ENCODE measurements at regions not wholly inside any gene's neighbourhood (a gene's known extent, or its start where the extent isn't known, plus 50 kb on each side); places are given as distances from the start of the nearest gene placed in this dataset.
A peak's percentile ranks its signal among the peaks of the same experiment; 100 is the strongest.

DNA sequence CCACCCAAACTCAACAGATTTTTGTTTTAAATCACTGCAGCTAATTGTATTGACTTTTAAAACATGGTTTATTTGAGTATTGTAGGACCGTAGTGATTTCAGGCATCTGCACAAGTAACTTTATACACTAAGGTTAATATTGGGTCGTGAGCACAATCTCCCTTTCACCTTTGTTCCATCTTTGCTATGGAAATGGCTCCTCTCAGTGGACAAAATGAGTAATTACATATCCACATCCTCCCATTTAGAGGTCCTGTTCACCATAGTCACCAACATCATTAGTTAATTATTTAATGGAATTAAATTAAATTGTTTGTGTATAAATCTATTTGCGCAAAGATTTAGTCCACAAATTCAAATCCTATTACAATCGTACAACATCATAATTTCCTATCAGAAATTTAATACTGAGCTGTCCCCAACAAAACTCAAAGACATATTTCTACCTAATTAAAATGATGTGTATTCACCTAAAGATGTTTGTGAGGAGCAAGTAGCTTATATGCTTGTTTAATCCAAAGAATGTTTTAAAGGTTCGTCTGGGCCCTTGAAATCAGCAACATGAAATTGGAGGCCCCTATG is 173.0 kb upstream of the DAPK1 start:
- DNase-seq (ENCODE audit: low read depth) = peak; percentile 82

GRCh38 chr9:87327575-87328125 is 170.0 kb upstream of the DAPK1 start:
- DNase-seq (ENCODE audit: low read depth) = peak; percentile 52

GRCh38 chr9:87333802-87334201 is 163.9 kb upstream of the DAPK1 start:
- no peak for DNase-seq (ENCODE audit: low read depth)

DNA sequence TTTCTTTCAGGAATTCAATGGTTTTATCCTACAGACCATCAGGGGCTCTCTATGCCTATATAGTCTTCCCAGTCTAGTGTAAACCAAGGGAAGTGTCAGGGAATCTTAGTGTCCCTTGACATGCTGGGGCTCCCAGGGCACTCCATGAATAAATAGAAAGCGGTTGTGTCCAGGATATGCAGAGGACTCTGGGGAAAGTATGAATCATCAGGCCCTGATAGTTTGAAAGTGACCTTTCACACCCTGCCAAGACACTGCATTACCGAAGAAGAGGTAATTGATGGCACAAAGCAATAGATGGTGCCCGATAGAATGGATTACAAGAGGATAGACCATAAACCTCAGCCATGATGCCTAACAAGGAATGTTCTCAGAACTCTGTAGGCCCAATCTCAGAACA is 163.3 kb upstream of the DAPK1 start:
- DNase-seq (ENCODE audit: low read depth) = no peak

- DNase-seq (ENCODE audit: low read depth) = no peak
These were observed 161.3 kb upstream of the DAPK1 start for GRCh38 chr9:87336407-87336806.

GRCh38 chr9:87336914-87337333 is 160.7 kb upstream of the DAPK1 start:
- DNase-seq (ENCODE audit: low read depth) = peak; percentile 79

DNA sequence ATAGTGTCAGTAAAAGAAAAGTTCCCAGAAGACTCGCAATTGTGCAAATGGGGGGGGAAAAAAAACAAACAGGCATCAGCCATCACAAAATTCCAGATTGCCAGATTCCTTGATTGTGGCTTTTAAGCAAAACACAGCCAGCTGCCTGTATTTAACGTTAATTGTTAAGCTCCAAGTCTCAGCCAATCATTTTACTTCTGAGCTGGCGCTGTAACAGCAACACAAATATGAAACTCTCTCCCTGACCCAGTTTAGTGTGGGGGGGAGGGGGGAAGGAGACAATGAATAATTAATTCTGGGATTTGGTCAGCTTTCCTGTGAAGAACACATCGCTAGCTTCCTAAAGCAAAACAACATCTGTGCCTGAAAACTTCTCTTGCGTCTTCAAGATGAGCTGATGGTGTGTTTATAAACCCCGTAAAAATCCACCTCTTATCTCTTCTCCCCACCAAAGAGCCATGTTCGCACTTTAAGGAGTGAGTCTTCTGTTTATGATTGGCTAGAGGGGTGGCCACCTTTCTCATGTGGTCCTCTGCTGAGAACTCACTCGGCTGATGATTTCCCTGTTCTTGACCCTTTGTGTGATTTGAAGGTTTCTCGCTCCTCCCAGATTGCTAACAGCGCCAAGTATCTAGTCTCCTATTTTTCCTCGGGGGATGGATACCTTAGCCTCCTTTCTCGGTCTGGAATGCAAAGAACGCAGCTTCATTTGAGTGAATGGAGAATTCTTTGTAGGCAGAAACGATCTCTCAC is 160.2 kb upstream of the DAPK1 start:
- DNase-seq (ENCODE audit: low read depth) = peak; percentile 65

DNA sequence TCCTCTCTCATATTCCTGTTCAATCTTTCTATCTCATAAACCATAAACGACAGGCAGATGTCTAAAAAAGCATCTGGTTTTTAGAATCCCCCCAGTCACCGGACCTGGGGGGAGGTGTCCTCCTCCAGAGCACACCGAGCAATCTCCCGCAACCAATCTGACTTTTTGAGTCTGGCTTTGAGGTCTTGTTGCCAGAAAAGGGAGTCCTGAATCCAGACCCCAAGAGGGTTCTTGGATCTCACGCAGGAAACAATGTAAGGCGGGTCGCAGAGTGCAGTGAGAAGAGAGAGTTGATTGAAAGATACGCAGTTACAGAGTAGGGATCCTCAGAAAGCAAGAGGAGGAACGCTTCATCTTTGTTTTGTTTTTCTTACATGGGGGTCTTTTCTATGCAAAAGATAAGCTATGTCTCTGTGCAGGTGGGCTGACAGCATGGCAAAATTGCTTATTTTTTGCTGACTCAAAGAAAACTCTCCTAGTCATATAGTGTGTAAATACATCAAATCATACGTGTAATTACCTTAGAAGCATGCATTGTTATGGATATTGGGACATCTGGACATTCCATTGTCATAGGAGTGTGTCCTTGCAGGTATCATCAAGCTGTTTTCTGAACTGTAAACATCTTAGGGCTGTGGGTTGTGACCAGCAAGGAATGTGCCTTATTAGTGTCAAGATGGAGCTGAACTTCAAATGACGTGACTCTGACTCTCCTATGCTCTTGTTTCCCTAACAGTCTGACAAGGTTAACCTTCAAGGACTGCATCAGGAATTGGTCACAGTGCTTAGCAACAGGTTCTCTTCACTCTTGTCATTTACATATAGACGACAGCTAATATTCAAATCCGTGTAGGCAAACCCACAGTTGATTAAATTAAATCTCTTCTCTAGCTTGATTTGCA is 159.3 kb upstream of the DAPK1 start:
- DNase-seq (ENCODE audit: low read depth) = no peak

DNA sequence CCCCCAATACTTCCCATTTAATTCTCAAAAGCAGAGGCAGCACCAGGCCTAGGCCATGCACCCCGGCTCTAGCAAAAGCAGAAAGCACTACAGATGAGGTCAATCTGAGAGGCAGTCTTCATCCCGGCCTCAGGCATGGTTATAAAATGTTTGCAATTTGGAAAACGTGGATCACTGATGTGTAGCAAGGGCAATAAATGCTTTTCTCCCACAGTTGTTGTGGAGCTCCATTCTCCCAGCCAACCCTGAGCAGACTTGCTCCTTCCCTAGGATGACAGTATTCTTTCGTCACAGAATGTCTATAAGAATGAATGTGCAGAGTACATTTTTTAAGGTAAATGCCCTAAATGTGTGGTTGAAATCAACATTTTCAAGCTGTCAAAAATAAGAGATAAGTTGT is 157.3 kb upstream of the DAPK1 start:
- no peak for DNase-seq (ENCODE audit: low read depth)

DNA sequence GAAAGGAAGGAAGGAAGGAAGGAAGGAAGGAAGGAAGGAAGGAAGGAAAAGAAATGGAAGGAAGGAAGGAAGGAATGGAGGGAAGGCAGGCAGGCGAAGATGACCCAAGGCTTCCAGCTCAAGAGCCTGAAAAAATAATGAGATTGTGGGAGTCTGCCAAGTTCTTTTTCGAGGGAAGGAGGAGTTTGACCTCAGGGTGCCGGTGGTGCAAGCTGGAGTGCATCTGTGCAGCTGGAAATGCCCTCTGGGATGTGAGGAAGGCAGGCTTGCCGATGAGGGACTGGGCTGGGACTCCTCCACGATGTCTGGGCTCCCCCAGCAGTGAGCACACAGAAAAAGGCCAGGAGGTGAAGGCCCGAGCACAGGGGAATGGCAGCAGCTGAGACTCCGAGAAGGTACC is 154.9 kb upstream of the DAPK1 start:
- DNase-seq (ENCODE audit: low read depth) = peak; percentile 60

- DNase-seq (ENCODE audit: low read depth) = peak; percentile 44
These were observed 153.7 kb upstream of the DAPK1 start for GRCh38 chr9:87343816-87344430.

DNA sequence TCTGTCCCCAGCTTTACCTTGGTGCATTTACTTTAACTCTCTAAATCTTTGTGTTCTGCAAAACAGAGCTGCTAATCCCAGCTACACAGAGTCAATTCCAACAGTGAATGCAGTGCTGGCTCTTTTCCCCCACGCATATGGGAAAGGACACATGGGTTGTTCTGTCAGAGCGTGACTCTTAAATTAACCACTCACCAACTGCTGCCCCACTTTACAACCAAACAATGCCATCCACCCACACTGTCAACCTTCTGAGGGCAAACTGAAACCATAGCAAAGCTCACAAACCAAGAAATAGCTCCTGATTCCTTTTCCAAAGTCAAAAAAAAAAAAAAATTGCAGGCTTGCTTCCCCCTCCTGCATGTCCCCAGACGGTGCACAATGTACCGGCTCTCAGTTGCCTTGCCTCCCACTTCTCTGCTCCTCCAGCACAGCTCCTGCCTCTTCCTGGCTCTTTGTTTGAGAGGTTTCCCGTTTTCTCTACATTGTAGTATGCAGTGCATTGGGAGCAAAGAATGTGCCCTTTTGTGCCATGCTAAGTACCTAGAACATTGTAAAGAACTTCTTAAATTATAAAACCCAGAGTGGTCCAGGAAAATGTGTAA is 151.5 kb upstream of the DAPK1 start:
- peak; percentile 48 for DNase-seq (ENCODE audit: low read depth)

GRCh38 chr9:87350915-87351314 is 146.8 kb upstream of the DAPK1 start:
- peak; percentile 48 for DNase-seq (ENCODE audit: low read depth)

DNA sequence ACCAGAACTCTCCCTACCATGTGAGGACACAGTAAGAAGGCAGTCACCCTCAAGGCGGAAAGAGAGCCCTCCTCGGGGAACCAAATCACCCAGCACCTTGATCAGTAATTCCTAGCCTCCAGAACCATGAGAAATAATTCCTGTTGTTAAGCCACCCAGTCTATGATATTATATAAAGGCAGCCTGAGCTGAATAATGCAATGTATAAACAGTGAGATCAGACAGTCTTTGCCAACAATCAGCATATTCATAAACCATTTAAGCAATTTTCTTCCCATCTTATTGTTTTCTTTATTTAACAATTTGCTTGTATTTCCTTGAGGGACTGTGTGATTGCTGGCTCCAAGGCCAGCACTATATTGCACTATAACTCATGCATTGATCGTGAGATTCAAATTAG is 144.4 kb upstream of the DAPK1 start:
- no peak for DNase-seq (ENCODE audit: low read depth)

DNA sequence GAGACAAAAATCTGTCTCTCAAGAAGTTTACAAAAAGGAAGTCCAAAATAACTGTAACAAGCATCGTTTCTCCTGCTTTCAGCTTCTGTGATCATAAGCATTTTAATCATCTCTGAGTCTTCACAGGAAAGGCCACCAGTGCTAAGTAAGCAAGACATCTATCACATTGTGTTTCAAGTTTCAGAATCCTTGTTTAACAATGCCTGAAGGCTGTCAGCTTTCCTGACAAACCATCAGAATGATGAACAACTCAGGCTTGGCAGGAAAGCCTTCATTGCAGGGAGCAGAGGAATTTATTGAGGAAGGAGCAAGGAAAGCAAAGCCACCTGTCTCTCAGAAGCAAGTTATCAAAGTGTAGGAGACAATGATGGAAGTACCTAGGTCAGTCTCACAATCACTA is 143.5 kb upstream of the DAPK1 start:
- DNase-seq (ENCODE audit: low read depth) = no peak

DNA sequence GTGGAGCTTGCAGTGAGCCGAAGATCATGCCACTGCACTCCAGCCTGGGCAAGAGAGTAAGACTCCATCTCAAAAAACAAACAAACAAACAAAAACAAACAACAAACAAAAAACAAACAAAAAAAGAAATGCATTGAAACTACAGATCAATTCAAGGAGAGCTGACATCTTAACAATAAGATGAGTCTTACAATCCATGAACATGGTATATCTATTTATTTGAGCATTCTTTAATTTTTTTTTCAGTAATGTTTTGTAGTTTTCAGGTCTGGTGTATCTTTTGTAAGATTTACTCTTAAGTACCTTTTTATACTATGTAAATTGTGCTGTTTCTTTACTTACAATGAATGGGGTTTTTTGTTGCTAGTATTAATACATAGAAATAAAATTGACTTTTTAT is 140.1 kb upstream of the DAPK1 start:
- DNase-seq (ENCODE audit: low read depth) = no peak

GRCh38 chr9:87359264-87359663 is 138.4 kb upstream of the DAPK1 start:
- peak; percentile 85 for DNase-seq (ENCODE audit: low read depth)

GRCh38 chr9:87359958-87360601 is 137.6 kb upstream of the DAPK1 start:
- no peak for DNase-seq (ENCODE audit: low read depth)

DNA sequence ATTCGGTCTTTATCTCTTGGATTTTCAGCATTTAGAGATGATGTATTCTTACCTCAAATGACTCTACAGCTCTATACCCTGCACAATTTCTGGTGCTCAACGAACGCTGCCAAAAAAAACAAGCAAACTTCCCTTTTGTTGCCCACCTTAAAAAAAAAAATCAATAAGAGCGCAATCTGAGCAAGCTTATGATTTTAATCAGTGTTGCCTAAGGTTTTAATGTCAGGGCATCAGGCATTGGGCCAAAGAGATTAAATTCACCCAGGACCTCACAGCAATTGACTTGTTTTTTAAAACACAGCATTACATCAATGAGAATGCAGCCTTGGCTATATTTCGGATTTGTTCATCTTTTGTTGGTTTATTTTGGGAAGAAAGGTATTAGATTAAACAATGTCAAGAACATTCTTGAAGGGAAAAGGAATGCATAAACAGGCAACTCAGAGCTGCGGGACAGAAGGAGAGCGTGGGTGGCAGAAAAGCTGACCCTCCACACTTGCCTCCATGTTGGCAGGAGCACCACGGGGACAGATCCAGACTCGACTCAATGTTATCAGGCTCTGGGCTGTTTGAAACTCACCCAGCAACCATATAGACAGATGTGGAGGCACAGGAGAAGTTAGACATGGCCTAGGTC is 127.5 kb upstream of the DAPK1 start:
- DNase-seq (ENCODE audit: low read depth) = no peak

GRCh38 chr9:87371795-87372355 is 125.8 kb upstream of the DAPK1 start:
- no peak for DNase-seq (ENCODE audit: low read depth)

All from LHCN-M2 (cell line).